PC-9 (cell line): ENCODE measurements at regions not wholly inside any gene's neighbourhood (a gene's known extent, or its start where the extent isn't known, plus 50 kb on each side); places are given as distances from the start of the nearest gene placed in this dataset.

Experiments used
- EZH2 ChIP-seq: fragments of 200-600 bp; sonication (generic); IDR thresholded peaks from 2 replicates; pipeline ENCODE4 v1.8.0; 2017; ENCODE audit warnings: antibody characterized with exemption, low read depth
- TF ChIP-seq, protein P1 (sequence below): fragments of 200-600 bp; sonication (generic); conservative IDR thresholded peaks from 2 replicates; pipeline ENCODE4 v1.6.1; 2017; ENCODE audit warnings: mixed run types, antibody characterized with exemption, mild to moderate bottlenecking, moderate library complexity

DNA sequence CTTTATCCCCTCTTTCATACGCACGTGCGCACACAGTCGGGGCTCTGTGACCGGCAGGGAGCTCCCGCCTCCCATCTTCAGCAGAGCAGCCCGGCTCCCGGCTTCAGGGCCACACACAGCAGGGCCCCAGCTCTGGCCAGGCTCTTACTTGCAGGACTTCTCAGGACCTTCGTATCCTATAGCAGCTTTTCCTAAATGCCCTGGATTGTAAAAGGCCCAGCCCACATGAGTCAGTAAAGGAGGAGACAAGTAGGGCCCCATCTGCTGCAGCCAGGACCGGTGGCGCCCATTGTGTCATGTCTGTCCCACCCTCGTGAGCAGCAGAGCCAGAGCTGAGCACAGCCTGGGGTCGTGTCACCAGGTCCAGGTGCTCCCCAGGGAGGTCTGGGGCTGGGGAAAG is 107.6 kb upstream of the VSTM2B start:
- TF ChIP-seq, protein P1, sequence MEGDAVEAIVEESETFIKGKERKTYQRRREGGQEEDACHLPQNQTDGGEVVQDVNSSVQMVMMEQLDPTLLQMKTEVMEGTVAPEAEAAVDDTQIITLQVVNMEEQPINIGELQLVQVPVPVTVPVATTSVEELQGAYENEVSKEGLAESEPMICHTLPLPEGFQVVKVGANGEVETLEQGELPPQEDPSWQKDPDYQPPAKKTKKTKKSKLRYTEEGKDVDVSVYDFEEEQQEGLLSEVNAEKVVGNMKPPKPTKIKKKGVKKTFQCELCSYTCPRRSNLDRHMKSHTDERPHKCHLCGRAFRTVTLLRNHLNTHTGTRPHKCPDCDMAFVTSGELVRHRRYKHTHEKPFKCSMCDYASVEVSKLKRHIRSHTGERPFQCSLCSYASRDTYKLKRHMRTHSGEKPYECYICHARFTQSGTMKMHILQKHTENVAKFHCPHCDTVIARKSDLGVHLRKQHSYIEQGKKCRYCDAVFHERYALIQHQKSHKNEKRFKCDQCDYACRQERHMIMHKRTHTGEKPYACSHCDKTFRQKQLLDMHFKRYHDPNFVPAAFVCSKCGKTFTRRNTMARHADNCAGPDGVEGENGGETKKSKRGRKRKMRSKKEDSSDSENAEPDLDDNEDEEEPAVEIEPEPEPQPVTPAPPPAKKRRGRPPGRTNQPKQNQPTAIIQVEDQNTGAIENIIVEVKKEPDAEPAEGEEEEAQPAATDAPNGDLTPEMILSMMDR, result no peak
- TF ChIP-seq EZH2, result no peak
